SK-N-SH (cell line): ENCODE measurements at regions not wholly inside any gene's neighbourhood (a gene's known extent, or its start where the extent isn't known, plus 50 kb on each side); places are given as distances from the start of the nearest gene placed in this dataset.
A peak's percentile ranks its signal among the peaks of the same experiment; 100 is the strongest.

Source experiments
- CTCF ChIA-PET: fragments of 300-600, 350-600 bp; formaldehyde crosslinking; extraction: SDS; loops from one replicate; lab custom pipeline; 2021; lab: Yijun Ruan, JAX
- POLR2A ChIA-PET: fragments of 350-600 bp; sonication (Branson Sonifier 250); formaldehyde crosslinking; extraction: SDS; loops from one replicate; lab custom pipeline; 2020; ENCODE audit warnings: antibody characterized with exemption, inconsistent platforms; lab: Yijun Ruan, JAX
- DNase-seq: peaks from one replicate; pipeline ENCODE4 v3.0.0; 2012
- H2AFZ ChIP-seq: fragments of 200-600 bp; sonication (generic); 2 replicates; pipeline ENCODE4 v1.8.1; 2016; ENCODE audit warnings: antibody characterized with exemption, mild to moderate bottlenecking, low read depth
- H3F3A ChIP-seq: fragments of 200-600 bp; sonication (generic); replicated peaks from 2 replicates; pipeline ENCODE3; 2016; ENCODE audit warnings: antibody characterized with exemption, mild to moderate bottlenecking; ENCODE audit not compliant: insufficient read depth
- H3K27ac ChIP-seq, 2 experiments: fragments of 200-500 bp in 1 of 2; fragments of 200-600 bp in 1 of 2; sonication (Bioruptor generic) in 1 of 2; sonication (generic), shearing (Covaris generic) in 1 of 2; 2 replicates each; pipeline versions ENCODE4 v1.5.1 to v1.6.1; 2014 to 2016; ENCODE audit warnings: low read depth in 2 of 2, inconsistent platforms in 1 of 2, low read length in 1 of 2, mild to moderate bottlenecking in 1 of 2, mixed read lengths in 1 of 2
- H3K27me3 ChIP-seq: fragments of 200-600 bp; sonication (generic), shearing (Covaris generic); 2 replicates; pipeline ENCODE4 v1.6.1; 2016; ENCODE audit warnings: mixed run types; ENCODE audit not compliant: insufficient read depth
- H3K36me3 ChIP-seq, 2 experiments: fragments of 200-500 bp in 1 of 2; fragments of 200-600 bp in 1 of 2; sonication (Bioruptor generic) in 1 of 2; sonication (generic) in 1 of 2; replicated peaks in 1 of 2; 2 replicates each; pipeline versions ENCODE3 to v1.5.1; 2014 to 2016; ENCODE audit warnings: low read length in 1 of 2, mild to moderate bottlenecking in 1 of 2; ENCODE audit not compliant: insufficient read depth in 2 of 2, control insufficient read depth in 1 of 2
- H3K4me1 ChIP-seq, 2 experiments: fragments of 200-500 bp in 1 of 2; fragments of 200-600 bp in 1 of 2; sonication (Bioruptor generic) in 1 of 2; sonication (generic), shearing (Covaris generic) in 1 of 2; 2 replicates each; pipeline versions ENCODE4 v1.5.1 to v1.6.1; 2014 to 2016; ENCODE audit warnings: low read depth in 1 of 2, low read length in 1 of 2, mixed run types in 1 of 2; ENCODE audit not compliant: insufficient read depth in 2 of 2, control insufficient read depth in 1 of 2
- H3K4me2 ChIP-seq: fragments of 200-600 bp; sonication (generic), shearing (Covaris generic); 2 replicates; pipeline ENCODE4 v1.6.1; 2017; ENCODE audit warnings: mixed run types
- H3K4me3 ChIP-seq, 2 experiments: fragments of 200-500 bp in 1 of 2; fragments of 200-600 bp in 1 of 2; sonication (Bioruptor generic) in 1 of 2; sonication (generic), shearing (Covaris generic) in 1 of 2; 2 replicates each; pipeline versions ENCODE4 v1.5.1 to v1.8.1; 2014 to 2016; ENCODE audit warnings: low read depth in 2 of 2, inconsistent platforms in 1 of 2, low read length in 1 of 2, mild to moderate bottlenecking in 1 of 2, mixed read lengths in 1 of 2, moderate library complexity in 1 of 2
- H3K79me2 ChIP-seq: fragments of 200-600 bp; sonication (generic); 2 replicates; pipeline ENCODE4 v1.8.1; 2017; ENCODE audit warnings: mild to moderate bottlenecking; ENCODE audit not compliant: insufficient read depth
- H3K9ac ChIP-seq: fragments of 200-600 bp; sonication (generic); 2 replicates; pipeline ENCODE4 v1.6.1; 2017; ENCODE audit warnings: mixed run types
- H3K9me2 ChIP-seq: fragments of 200-600 bp; sonication (generic); 2 replicates; pipeline ENCODE4 v1.6.1; 2017; ENCODE audit warnings: mixed run types
- H3K9me3 ChIP-seq: fragments of 200-600 bp; sonication (generic); 2 replicates; pipeline ENCODE4 v1.6.1; 2017; ENCODE audit warnings: mixed run types, mild to moderate bottlenecking, moderate library complexity
- H4K20me1 ChIP-seq: fragments of 200-600 bp; sonication (generic); 2 replicates; pipeline ENCODE4 v1.6.1; 2017; ENCODE audit warnings: mild to moderate bottlenecking, mixed run types; ENCODE audit not compliant: insufficient read depth
- CHD2 ChIP-seq: fragments of 150-350 bp; IDR thresholded peaks from 2 replicates; pipeline ENCODE4 v1.6.1; 2018; ENCODE audit warnings: low read length; ENCODE audit not compliant: partially characterized antibody
- GABPA ChIP-seq: IDR thresholded peaks from 2 replicates; pipeline ENCODE4 v1.4.0; 2012; ENCODE audit warnings: low read depth, mild to moderate bottlenecking
- JUND ChIP-seq: IDR thresholded peaks from 2 replicates; pipeline ENCODE4 v1.4.0; 2012
- MEF2A ChIP-seq: IDR thresholded peaks from 2 replicates; pipeline ENCODE4 v1.4.0; 2012; ENCODE audit warnings: low read depth, borderline replicate concordance
- MXI1 ChIP-seq: IDR thresholded peaks from 2 replicates; pipeline ENCODE4 v1.6.1; 2012; ENCODE audit warnings: mild to moderate bottlenecking, low read depth, low read length, improper control_type of control experiment
- RAD21 ChIP-seq: IDR thresholded peaks from 2 replicates; pipeline ENCODE4 v1.6.1; 2012; ENCODE audit warnings: mild to moderate bottlenecking, low read length
- WGBS: methylation state at CpG from one replicate; pipeline ENCODE4 v1.1.6; 2017; ENCODE audit warnings: low lambda C conversion rate; 5-methylcytosine and 5-hydroxymethylcytosine counted together
- TF ChIP-seq, protein P1 (sequence below): fragments of 200-600 bp; sonication (generic); IDR thresholded peaks from 2 replicates; pipeline ENCODE4 v1.6.1; 2017; ENCODE audit warnings: antibody characterized with exemption, mild to moderate bottlenecking, moderate library complexity
- TF ChIP-seq, protein P2 (sequence below): IDR thresholded peaks from 2 replicates; pipeline ENCODE4; 2012
- TF ChIP-seq, protein P3 (sequence below): IDR thresholded peaks from 2 replicates; pipeline ENCODE4 v1.6.1; 2012; ENCODE audit warnings: mild to moderate bottlenecking, low read depth, low read length, moderate library complexity

DNA sequence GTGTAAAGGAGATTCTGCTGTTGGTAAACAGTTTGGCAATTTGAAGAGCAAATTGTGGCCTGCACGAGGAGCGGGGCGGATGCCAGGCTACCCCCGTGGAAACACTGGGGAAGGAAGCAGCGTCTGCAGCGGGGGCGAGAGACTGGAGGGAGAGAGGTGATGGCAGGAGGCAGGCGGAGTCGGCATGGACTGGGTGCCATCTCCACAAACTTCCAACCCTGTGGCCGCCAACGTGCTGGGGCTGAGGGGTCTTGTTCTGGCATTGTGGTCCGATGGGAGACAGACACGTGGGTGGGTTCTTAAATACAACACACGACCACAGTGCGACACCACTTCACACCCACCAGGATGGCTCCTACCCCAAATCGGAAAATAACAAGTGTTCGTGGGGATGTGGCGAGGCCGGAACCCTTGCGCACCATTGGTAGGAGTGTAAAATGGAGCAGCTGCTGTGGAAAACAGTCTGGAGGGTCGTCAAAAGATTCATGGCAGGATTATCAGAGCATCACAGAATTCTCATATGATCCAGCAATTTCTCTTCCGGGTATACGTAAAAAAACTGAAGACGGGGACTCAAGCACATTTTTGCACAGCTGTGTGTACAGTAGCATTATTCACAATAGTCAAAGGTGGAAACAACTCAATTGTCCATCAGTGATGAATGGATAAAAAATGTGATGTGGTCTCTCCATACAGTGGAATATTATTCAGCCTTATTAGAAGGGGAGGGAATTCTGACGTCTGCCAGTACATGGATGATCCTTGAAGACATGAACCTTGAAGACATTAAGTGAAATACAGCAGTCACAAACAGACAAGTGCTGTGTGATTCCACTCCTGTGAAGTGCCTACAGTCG is 82.4 kb upstream of the HPCAL1 start:
- Histone ChIP-seq H3F3A (no peaks in the 10 kb centered on the region), H2AFZ (no peak overlapping the region)

More for the DNA sequence above, 82.4 kb upstream of the HPCAL1 start:
- TF ChIP-seq GABPA: no peak
- TF ChIP-seq, protein P1, sequence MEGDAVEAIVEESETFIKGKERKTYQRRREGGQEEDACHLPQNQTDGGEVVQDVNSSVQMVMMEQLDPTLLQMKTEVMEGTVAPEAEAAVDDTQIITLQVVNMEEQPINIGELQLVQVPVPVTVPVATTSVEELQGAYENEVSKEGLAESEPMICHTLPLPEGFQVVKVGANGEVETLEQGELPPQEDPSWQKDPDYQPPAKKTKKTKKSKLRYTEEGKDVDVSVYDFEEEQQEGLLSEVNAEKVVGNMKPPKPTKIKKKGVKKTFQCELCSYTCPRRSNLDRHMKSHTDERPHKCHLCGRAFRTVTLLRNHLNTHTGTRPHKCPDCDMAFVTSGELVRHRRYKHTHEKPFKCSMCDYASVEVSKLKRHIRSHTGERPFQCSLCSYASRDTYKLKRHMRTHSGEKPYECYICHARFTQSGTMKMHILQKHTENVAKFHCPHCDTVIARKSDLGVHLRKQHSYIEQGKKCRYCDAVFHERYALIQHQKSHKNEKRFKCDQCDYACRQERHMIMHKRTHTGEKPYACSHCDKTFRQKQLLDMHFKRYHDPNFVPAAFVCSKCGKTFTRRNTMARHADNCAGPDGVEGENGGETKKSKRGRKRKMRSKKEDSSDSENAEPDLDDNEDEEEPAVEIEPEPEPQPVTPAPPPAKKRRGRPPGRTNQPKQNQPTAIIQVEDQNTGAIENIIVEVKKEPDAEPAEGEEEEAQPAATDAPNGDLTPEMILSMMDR: no peak
- TF ChIP-seq, protein P2, sequence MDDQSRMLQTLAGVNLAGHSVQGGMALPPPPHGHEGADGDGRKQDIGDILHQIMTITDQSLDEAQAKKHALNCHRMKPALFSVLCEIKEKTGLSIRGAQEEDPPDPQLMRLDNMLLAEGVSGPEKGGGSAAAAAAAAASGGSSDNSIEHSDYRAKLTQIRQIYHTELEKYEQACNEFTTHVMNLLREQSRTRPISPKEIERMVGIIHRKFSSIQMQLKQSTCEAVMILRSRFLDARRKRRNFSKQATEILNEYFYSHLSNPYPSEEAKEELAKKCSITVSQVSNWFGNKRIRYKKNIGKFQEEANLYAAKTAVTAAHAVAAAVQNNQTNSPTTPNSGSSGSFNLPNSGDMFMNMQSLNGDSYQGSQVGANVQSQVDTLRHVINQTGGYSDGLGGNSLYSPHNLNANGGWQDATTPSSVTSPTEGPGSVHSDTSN: no peak
- TF ChIP-seq, protein P3, sequence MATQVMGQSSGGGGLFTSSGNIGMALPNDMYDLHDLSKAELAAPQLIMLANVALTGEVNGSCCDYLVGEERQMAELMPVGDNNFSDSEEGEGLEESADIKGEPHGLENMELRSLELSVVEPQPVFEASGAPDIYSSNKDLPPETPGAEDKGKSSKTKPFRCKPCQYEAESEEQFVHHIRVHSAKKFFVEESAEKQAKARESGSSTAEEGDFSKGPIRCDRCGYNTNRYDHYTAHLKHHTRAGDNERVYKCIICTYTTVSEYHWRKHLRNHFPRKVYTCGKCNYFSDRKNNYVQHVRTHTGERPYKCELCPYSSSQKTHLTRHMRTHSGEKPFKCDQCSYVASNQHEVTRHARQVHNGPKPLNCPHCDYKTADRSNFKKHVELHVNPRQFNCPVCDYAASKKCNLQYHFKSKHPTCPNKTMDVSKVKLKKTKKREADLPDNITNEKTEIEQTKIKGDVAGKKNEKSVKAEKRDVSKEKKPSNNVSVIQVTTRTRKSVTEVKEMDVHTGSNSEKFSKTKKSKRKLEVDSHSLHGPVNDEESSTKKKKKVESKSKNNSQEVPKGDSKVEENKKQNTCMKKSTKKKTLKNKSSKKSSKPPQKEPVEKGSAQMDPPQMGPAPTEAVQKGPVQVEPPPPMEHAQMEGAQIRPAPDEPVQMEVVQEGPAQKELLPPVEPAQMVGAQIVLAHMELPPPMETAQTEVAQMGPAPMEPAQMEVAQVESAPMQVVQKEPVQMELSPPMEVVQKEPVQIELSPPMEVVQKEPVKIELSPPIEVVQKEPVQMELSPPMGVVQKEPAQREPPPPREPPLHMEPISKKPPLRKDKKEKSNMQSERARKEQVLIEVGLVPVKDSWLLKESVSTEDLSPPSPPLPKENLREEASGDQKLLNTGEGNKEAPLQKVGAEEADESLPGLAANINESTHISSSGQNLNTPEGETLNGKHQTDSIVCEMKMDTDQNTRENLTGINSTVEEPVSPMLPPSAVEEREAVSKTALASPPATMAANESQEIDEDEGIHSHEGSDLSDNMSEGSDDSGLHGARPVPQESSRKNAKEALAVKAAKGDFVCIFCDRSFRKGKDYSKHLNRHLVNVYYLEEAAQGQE: no peak
- TF ChIP-seq CHD2: no peak
- no peak for TF ChIP-seq MEF2A
- TF ChIP-seq JUND: no peak
- TF ChIP-seq MXI1: no peak
- no peak for TF ChIP-seq RAD21
- Histone ChIP-seq H3K4me2 (no peak overlapping the region), H4K20me1 (no peaks in the 10 kb centered on the region), H3K27ac (no peak overlapping the region), H3K27me3 (no peaks in the 10 kb centered on the region), H3K79me2 (no peaks in the 10 kb centered on the region), H3K9me3 (no peaks in the 10 kb centered on the region), H3K4me1 (peaks cover 0 to 11% of the 10 kb centered on the region in 2 experiments; a peak in 1 of 4 replicates), H3K36me3 (no peaks in the 10 kb centered on the region), H3K9ac (no peak overlapping the region), H3K9me2 (no peaks in the 10 kb centered on the region), H3K4me3 (no peak overlapping the region)
- POLR2A ChIA-PET: no interaction called here
- WGBS: 89% methylated on average over 26 of the region's 26 CpGs
- CTCF ChIA-PET: interaction anchor here (1.2 kb wide), 1 partner anchor 15 kb away, joined by 3 read pairs; no protein-coding TSS in a partner anchor
- peak; percentile 33 for DNase-seq
